ENCODE measurements at regions not wholly inside any gene's neighbourhood (a gene's known extent, or its start where the extent isn't known, plus 50 kb on each side); places are given as distances from the start of the nearest gene placed in this dataset.
"Not testable (repeated sequence)": the region's sequence is repeated elsewhere in the genome, so short reads cannot be mapped to it uniquely, and the experiment has no call there.

DNA sequence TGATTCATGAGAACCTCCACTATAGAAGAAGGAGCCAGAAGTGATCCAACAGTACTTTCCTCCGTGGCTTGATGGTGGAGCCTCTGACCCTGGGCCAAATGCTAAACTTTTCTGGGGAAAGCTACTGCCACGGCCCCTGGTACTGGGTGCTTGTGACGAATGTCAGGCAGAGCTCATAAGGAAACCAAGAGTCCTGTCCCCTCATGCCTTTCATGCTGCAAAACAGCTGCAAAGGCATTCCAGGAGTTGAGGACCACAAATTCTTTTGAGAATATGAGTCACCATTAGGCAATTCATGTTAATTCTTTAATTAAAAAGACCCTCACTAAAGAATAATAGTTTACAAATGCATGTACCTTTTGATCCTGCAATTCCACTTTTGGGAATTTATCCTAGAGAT lies 700.4 kb upstream of the FAM241A start:
- H3K36me3 ChIP-seq (ENCODE audit: control insufficient read depth in 2 of 2, insufficient read depth in 2 of 2, low read length in 2 of 2); H3K9me3 ChIP-seq (ENCODE audit: control insufficient read depth in 2 of 2, low read length in 2 of 2); H3K4me3 ChIP-seq (ENCODE audit: low read length in 2 of 2); H3K27me3 ChIP-seq (ENCODE audit: control insufficient read depth in 2 of 2, insufficient read depth in 2 of 2, low read length in 2 of 2); H3K27ac ChIP-seq (ENCODE audit: low read depth in 2 of 2, low read length in 2 of 2); H3K4me1 ChIP-seq (ENCODE audit: control insufficient read depth in 2 of 2, insufficient read depth in 2 of 2, low read length in 2 of 2); H3K9ac ChIP-seq (ENCODE audit: low read depth in 1 of 2, low read length in 2 of 2): not testable (repeated sequence)

DNA sequence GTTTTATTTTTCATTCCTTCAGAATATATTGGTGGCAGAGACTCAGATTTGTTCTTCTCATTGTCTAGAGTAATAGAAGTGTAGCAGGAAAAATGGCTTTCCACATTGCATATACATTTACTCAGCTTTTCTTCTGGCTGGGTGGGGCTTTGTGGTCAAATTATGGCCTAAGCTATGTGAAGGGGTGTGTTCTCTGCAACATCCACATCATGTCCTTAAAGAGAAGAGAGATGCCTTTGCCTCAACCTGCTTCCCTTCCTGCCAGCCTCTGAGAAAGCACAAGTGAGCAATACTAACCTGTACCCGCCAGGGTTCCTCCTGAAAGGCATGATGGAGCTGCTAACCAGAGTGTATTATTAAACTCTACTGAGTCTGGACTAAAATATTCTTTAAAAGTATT lies 695.6 kb upstream of the FAM241A start:
- no peak overlapping the region for H3K27ac ChIP-seq (ENCODE audit: low read depth in 2 of 2, low read length in 2 of 2)
- H3K9me3 ChIP-seq (ENCODE audit: control insufficient read depth in 2 of 2, low read length in 2 of 2) = no peaks in the 10 kb centered on the region
- no peak overlapping the region for H3K4me3 ChIP-seq (ENCODE audit: low read length in 2 of 2)
- no peak overlapping the region for H3K9ac ChIP-seq (ENCODE audit: low read depth in 1 of 2, low read length in 2 of 2)
- no peaks in the 10 kb centered on the region for H3K27me3 ChIP-seq (ENCODE audit: control insufficient read depth in 2 of 2, insufficient read depth in 2 of 2, low read length in 2 of 2)
- no peaks in the 10 kb centered on the region for H3K36me3 ChIP-seq (ENCODE audit: control insufficient read depth in 2 of 2, insufficient read depth in 2 of 2, low read length in 2 of 2)
- H3K4me1 ChIP-seq (ENCODE audit: control insufficient read depth in 2 of 2, insufficient read depth in 2 of 2, low read length in 2 of 2) = no peaks in the 10 kb centered on the region

- no peaks in the 10 kb centered on the region for H3K27me3 ChIP-seq (ENCODE audit: control insufficient read depth in 2 of 2, insufficient read depth in 2 of 2, low read length in 2 of 2)
These were observed 694.4 kb upstream of the FAM241A start for GRCh38 chr4:111450867-111451266.

GRCh38 chr4:111453216-111453615 lies 692.0 kb upstream of the FAM241A start:
- no peak overlapping the region for H3K9ac ChIP-seq (ENCODE audit: low read depth in 1 of 2, low read length in 2 of 2)
- H3K27me3 ChIP-seq (ENCODE audit: control insufficient read depth in 2 of 2, insufficient read depth in 2 of 2, low read length in 2 of 2) = no peaks in the 10 kb centered on the region
- H3K27ac ChIP-seq (ENCODE audit: low read depth in 2 of 2, low read length in 2 of 2) = no peak overlapping the region
- no peaks in the 10 kb centered on the region for H3K4me1 ChIP-seq (ENCODE audit: control insufficient read depth in 2 of 2, insufficient read depth in 2 of 2, low read length in 2 of 2)
- H3K4me3 ChIP-seq (ENCODE audit: low read length in 2 of 2) = no peak overlapping the region
- no peaks in the 10 kb centered on the region for H3K36me3 ChIP-seq (ENCODE audit: control insufficient read depth in 2 of 2, insufficient read depth in 2 of 2, low read length in 2 of 2)
- no peaks in the 10 kb centered on the region for H3K9me3 ChIP-seq (ENCODE audit: control insufficient read depth in 2 of 2, low read length in 2 of 2)

More at GRCh38 chr4:111450867-111451266, 694.4 kb upstream of the FAM241A start:
- no peaks in the 10 kb centered on the region for H3K36me3 ChIP-seq (ENCODE audit: control insufficient read depth in 2 of 2, insufficient read depth in 2 of 2, low read length in 2 of 2)
- no peaks in the 10 kb centered on the region for H3K4me1 ChIP-seq (ENCODE audit: control insufficient read depth in 2 of 2, insufficient read depth in 2 of 2, low read length in 2 of 2)
- no peak overlapping the region for H3K27ac ChIP-seq (ENCODE audit: low read depth in 2 of 2, low read length in 2 of 2)
- no peak overlapping the region for H3K4me3 ChIP-seq (ENCODE audit: low read length in 2 of 2)
- no peak overlapping the region for H3K9ac ChIP-seq (ENCODE audit: low read depth in 1 of 2, low read length in 2 of 2)
- no peaks in the 10 kb centered on the region for H3K9me3 ChIP-seq (ENCODE audit: control insufficient read depth in 2 of 2, low read length in 2 of 2)

GRCh38 chr4:111454961-111455360 lies 690.3 kb upstream of the FAM241A start:
- H3K9me3 ChIP-seq (ENCODE audit: control insufficient read depth in 2 of 2, low read length in 2 of 2) = no peaks in the 10 kb centered on the region
- no peak overlapping the region for H3K4me3 ChIP-seq (ENCODE audit: low read length in 2 of 2)
- no peaks in the 10 kb centered on the region for H3K27me3 ChIP-seq (ENCODE audit: control insufficient read depth in 2 of 2, insufficient read depth in 2 of 2, low read length in 2 of 2)
- H3K27ac ChIP-seq (ENCODE audit: low read depth in 2 of 2, low read length in 2 of 2) = no peak overlapping the region
- H3K9ac ChIP-seq (ENCODE audit: low read depth in 1 of 2, low read length in 2 of 2) = no peak overlapping the region
- no peaks in the 10 kb centered on the region for H3K36me3 ChIP-seq (ENCODE audit: control insufficient read depth in 2 of 2, insufficient read depth in 2 of 2, low read length in 2 of 2)
- H3K4me1 ChIP-seq (ENCODE audit: control insufficient read depth in 2 of 2, insufficient read depth in 2 of 2, low read length in 2 of 2) = no peaks in the 10 kb centered on the region

DNA sequence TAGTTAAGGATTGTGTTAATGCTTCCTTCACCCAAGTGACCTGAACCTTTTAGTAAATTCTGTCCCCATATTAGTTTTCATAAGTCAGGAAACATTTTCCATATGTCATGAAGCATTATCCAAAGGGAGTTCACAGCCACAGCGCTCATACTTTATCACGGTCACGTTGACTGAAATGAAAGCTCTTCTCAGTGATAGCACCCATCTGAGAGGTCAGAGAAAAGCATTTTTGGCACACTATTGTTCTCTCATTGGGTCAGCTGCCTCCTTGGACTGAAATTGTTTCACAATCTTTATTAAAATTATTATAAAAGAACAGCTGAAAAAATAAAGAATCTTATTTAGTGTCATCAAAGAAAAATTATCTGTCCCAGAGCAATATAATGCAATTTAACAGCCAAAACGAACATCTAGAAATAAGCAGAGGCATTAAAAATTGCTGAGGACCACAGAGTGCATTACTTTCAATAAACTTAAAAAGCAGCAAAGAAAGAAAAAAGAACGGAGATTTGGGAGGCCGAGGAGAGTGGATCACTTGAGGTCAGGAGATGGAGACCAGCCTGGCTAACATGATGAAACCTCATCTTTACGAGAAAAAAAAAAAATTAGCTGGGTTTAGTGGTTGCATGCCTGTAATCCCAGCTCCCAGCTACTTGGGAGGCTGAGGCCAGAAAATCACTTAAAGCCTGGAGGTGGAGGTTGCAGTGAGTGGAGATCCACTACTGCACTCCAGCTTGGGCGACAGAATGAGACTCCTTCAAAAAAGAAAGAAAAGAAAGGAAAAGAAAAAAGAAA lies 680.8 kb upstream of the FAM241A start:
- H3K27me3 ChIP-seq (ENCODE audit: control insufficient read depth in 2 of 2, insufficient read depth in 2 of 2, low read length in 2 of 2) = no peaks in the 10 kb centered on the region
- H3K4me3 ChIP-seq (ENCODE audit: low read length in 2 of 2) = no peak overlapping the region
- peaks cover 0 to 2% of the 10 kb centered on the region in 2 donors for H3K9me3 ChIP-seq (ENCODE audit: control insufficient read depth in 2 of 2, low read length in 2 of 2)
- H3K4me1 ChIP-seq (ENCODE audit: control insufficient read depth in 2 of 2, insufficient read depth in 2 of 2, low read length in 2 of 2) = no peaks in the 10 kb centered on the region
- no peaks in the 10 kb centered on the region for H3K36me3 ChIP-seq (ENCODE audit: control insufficient read depth in 2 of 2, insufficient read depth in 2 of 2, low read length in 2 of 2)
- no peak overlapping the region for H3K9ac ChIP-seq (ENCODE audit: low read depth in 1 of 2, low read length in 2 of 2)
- no peak overlapping the region for H3K27ac ChIP-seq (ENCODE audit: low read depth in 2 of 2, low read length in 2 of 2)

DNA sequence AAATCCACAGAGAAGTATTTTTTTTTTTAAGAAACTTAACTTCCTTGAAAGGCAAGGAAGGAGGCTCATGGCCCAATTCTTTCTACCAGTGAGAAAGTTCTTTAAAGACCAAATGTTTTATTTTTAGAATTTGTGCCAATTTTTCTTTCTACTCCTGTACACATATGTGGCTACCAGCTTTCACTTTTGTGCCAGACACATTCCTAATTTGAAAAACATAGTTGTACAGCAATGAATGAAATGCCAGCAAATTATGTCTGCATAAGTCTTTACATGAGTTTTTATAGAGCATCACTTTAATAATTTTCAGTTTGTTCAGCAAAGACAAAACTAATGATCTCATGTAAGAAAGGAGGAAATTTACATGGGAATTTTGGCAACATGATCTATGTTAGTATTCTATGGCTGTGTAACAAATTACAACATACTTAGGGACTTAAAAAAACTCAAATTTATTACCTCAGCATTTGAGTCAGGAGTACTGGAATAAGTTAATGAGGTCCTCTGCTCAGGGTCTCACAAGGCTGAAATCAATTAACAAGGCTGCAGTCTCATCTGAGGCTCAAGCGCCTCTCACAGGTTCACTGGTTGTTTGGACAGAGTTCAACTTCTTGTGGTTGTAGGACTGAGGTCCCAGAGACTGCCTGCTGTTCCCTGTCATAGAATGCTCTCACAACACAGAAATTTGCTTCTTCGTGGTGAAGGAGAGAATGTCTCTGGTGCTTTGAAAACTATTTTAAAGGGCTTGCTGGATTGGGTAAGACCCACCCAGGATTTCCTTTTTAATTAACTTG lies 678.2 kb upstream of the FAM241A start:
- H3K27ac ChIP-seq (ENCODE audit: low read depth in 2 of 2, low read length in 2 of 2) = no peak overlapping the region
- H3K4me1 ChIP-seq (ENCODE audit: control insufficient read depth in 2 of 2, insufficient read depth in 2 of 2, low read length in 2 of 2) = no peaks in the 10 kb centered on the region
- no peak overlapping the region for H3K9ac ChIP-seq (ENCODE audit: low read depth in 1 of 2, low read length in 2 of 2)
- H3K27me3 ChIP-seq (ENCODE audit: control insufficient read depth in 2 of 2, insufficient read depth in 2 of 2, low read length in 2 of 2) = no peaks in the 10 kb centered on the region
- no peak overlapping the region for H3K4me3 ChIP-seq (ENCODE audit: low read length in 2 of 2)
- no peaks in the 10 kb centered on the region for H3K36me3 ChIP-seq (ENCODE audit: control insufficient read depth in 2 of 2, insufficient read depth in 2 of 2, low read length in 2 of 2)
- H3K9me3 ChIP-seq (ENCODE audit: control insufficient read depth in 2 of 2, low read length in 2 of 2) = peaks cover 0 to 3% of the 10 kb centered on the region in 2 donors

DNA sequence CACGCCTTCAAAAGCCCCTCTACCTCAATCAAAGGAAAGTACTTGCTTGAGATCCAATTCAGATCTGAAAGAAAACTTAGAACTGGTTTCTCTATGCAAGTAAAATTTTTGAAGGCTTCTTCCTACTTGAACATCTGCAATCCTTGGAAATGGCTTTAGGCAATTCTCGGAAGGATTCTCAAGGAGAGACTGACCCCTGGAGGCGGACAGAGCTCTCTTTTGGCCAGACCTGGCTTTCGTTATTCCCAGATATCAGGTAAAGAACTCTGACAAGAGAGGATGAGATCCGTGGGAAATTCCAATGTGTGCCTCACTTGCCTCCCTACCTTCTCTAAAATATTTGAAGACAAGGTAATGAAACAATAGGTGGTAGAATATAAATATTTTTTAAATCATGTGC lies 670.3 kb upstream of the FAM241A start:
- H3K4me1 ChIP-seq (ENCODE audit: control insufficient read depth in 2 of 2, insufficient read depth in 2 of 2, low read length in 2 of 2) = no peaks in the 10 kb centered on the region
- H3K9me3 ChIP-seq (ENCODE audit: control insufficient read depth in 2 of 2, low read length in 2 of 2) = no peaks in the 10 kb centered on the region
- no peaks in the 10 kb centered on the region for H3K27me3 ChIP-seq (ENCODE audit: control insufficient read depth in 2 of 2, insufficient read depth in 2 of 2, low read length in 2 of 2)
- no peak overlapping the region for H3K4me3 ChIP-seq (ENCODE audit: low read length in 2 of 2)
- H3K27ac ChIP-seq (ENCODE audit: low read depth in 2 of 2, low read length in 2 of 2) = no peak overlapping the region
- H3K36me3 ChIP-seq (ENCODE audit: control insufficient read depth in 2 of 2, insufficient read depth in 2 of 2, low read length in 2 of 2) = no peaks in the 10 kb centered on the region
- no peak overlapping the region for H3K9ac ChIP-seq (ENCODE audit: low read depth in 1 of 2, low read length in 2 of 2)

DNA sequence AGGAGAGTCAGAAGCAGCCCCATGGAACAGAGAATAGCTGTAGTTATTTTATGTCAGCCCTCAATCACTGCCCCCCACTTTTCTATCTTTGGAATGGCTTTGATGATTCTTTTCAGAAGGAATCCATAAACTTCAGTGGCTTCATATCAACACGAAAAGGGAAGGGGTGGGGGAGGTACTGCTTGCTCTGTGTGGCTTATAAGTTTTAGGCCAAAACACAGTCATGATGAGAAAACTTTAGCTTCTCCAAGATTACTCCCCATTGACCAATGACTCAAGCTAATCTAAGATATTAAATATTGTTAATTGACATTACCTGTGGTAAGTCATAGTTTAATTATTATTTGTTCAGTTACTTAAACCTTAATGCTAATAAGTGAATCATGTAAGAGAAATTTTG lies 669.6 kb upstream of the FAM241A start:
- H3K9ac ChIP-seq (ENCODE audit: low read depth in 1 of 2, low read length in 2 of 2) = no peak overlapping the region
- H3K4me1 ChIP-seq (ENCODE audit: control insufficient read depth in 2 of 2, insufficient read depth in 2 of 2, low read length in 2 of 2) = no peaks in the 10 kb centered on the region
- H3K9me3 ChIP-seq (ENCODE audit: control insufficient read depth in 2 of 2, low read length in 2 of 2) = no peaks in the 10 kb centered on the region
- no peak overlapping the region for H3K4me3 ChIP-seq (ENCODE audit: low read length in 2 of 2)
- H3K36me3 ChIP-seq (ENCODE audit: control insufficient read depth in 2 of 2, insufficient read depth in 2 of 2, low read length in 2 of 2) = no peaks in the 10 kb centered on the region
- H3K27me3 ChIP-seq (ENCODE audit: control insufficient read depth in 2 of 2, insufficient read depth in 2 of 2, low read length in 2 of 2) = no peaks in the 10 kb centered on the region
- H3K27ac ChIP-seq (ENCODE audit: low read depth in 2 of 2, low read length in 2 of 2) = no peak overlapping the region

- H3K4me3 ChIP-seq (ENCODE audit: low read length in 2 of 2) = no peak overlapping the region
- no peak overlapping the region for H3K27ac ChIP-seq (ENCODE audit: low read depth in 2 of 2, low read length in 2 of 2)
- H3K36me3 ChIP-seq (ENCODE audit: control insufficient read depth in 2 of 2, insufficient read depth in 2 of 2, low read length in 2 of 2) = no peaks in the 10 kb centered on the region
- H3K27me3 ChIP-seq (ENCODE audit: control insufficient read depth in 2 of 2, insufficient read depth in 2 of 2, low read length in 2 of 2) = no peaks in the 10 kb centered on the region
- no peak overlapping the region for H3K9ac ChIP-seq (ENCODE audit: low read depth in 1 of 2, low read length in 2 of 2)
- H3K4me1 ChIP-seq (ENCODE audit: control insufficient read depth in 2 of 2, insufficient read depth in 2 of 2, low read length in 2 of 2) = no peaks in the 10 kb centered on the region
- H3K9me3 ChIP-seq (ENCODE audit: control insufficient read depth in 2 of 2, low read length in 2 of 2) = no peaks in the 10 kb centered on the region
These were observed 664.7 kb upstream of the FAM241A start for GRCh38 chr4:111480510-111480909.

All from mucosa of rectum (tissue), 2 donors.